Ovary (tissue), 7 donors: ENCODE measurements at regions not wholly inside any gene's neighbourhood (a gene's known extent, or its start where the extent isn't known, plus 50 kb on each side); places are given as distances from the start of the nearest gene placed in this dataset.

Experiments used
- DNase-seq, 5 donors: peaks; one replicate each; pipeline ENCODE4 v3.0.0-alpha.2; 2019 to 2020
- H3K27ac ChIP-seq, 2 donors: fragments of 200-600 bp; one replicate each; pipeline versions ENCODE4 v1.5.1 to v1.8.0; 2019 to 2022
- H3K27me3 ChIP-seq: fragments of 200-600 bp; one replicate; pipeline ENCODE4 v1.8.0; 2022
- H3K36me3 ChIP-seq: fragments of 200-600 bp; sonication (generic); one replicate; pipeline ENCODE4 v1.5.1; 2019
- H3K4me1 ChIP-seq: one replicate; pipeline ENCODE4 v1.8.1; 2013; ENCODE audit warnings: mild to moderate bottlenecking, moderate library complexity; ENCODE audit not compliant: insufficient read depth
- H3K4me3 ChIP-seq: fragments of 200-600 bp; sonication (generic); one replicate; pipeline ENCODE4 v1.5.1; 2017
- H3K9me3 ChIP-seq, 2 donors: fragments of 200-600 bp in 1 of 2; sonication (generic) in 1 of 2; one replicate each; pipeline versions ENCODE4 v1.5.1 to v1.8.1; 2013 to 2019; ENCODE audit warnings: mild to moderate bottlenecking in 1 of 2, moderate library complexity in 1 of 2
- EP300 ChIP-seq: sonication (generic); formaldehyde crosslinking; IDR thresholded peaks from one replicate; pipeline ENCODE4 v1.6.1; 2017; ENCODE audit warnings: antibody characterized with exemption
- POLR2A ChIP-seq: fragments of 450-650 bp; IDR thresholded peaks from one replicate; pipeline ENCODE4 v1.6.1; 2017; ENCODE audit warnings: antibody characterized with exemption, mild to moderate bottlenecking, moderate library complexity
- WGBS, 3 donors: extraction: QIAGEN DNeasy Blood & Tissue Kit in 1 of 3; methylation state at CpG; one replicate each; pipeline versions ENCODE4 v1.1.5 to v1.1.7; 2013 to 2017; 5-methylcytosine and 5-hydroxymethylcytosine counted together
- intact Hi-C, 4 donors: fragments of 100-400 bp; cut with DNase I; formaldehyde crosslinking; loops; one replicate each; pipeline versions ENCODE4 v1.11.0 to v1.15.1; 2022 to 2023
- TF ChIP-seq, protein P1 (sequence below), 3 donors: fragments of 450-650 bp in 2 of 3; fragments of 200-600 bp in 1 of 3; IDR thresholded peaks; one replicate each; pipeline versions ENCODE4 v1.5.1 to v1.8.0; 2016 to 2022; ENCODE audit warnings: antibody characterized with exemption in 3 of 3, mild to moderate bottlenecking in 1 of 3
- donor health status: DM: no; HTN: no; CAD: no; lungs with moderate emphysema.
- donor health status: DM: no; HTN: no; CAD: no.
- donor health status: Bipolar disorder and iron deficiency.
- donor health status: DM: no; HTN: no; CAD: no.
- donor health status: DM: yes; HTN: yes; CAD: no.

DNA sequence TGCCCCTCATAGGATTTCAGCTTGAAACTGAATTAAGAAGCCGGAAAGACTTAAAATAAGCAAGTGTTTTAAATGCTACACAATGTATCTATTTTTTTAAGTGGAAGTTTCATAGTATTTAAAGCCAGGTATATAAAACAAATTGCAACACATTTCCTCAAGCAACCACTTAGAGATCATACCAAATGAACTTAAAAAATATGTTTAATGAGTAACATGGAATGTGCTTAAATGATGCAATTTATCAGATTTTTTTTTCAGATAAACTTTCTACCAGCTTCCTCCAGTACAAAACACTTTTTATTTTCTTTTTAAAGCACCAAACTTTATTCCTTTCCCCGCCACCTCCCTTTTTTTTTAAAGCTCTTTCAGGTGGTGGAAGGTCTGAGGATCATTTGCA is 534.3 kb downstream of the BMP2 start:
- no peak overlapping the region for H3K27ac ChIP-seq
- WGBS, 3 donors: 80 to 84% (median 84%) methylated on average over 2 of the region's 2 CpGs
- H3K36me3 ChIP-seq: no peaks in the 10 kb centered on the region
- no peaks in the 10 kb centered on the region for H3K27me3 ChIP-seq
- no peaks in the 10 kb centered on the region for H3K9me3 ChIP-seq
- intact Hi-C loops: no loop called here
- H3K4me1 ChIP-seq: no peaks in the 10 kb centered on the region
- H3K4me3 ChIP-seq: no peak overlapping the region
- no peak for TF ChIP-seq EP300
- TF ChIP-seq, protein P1, sequence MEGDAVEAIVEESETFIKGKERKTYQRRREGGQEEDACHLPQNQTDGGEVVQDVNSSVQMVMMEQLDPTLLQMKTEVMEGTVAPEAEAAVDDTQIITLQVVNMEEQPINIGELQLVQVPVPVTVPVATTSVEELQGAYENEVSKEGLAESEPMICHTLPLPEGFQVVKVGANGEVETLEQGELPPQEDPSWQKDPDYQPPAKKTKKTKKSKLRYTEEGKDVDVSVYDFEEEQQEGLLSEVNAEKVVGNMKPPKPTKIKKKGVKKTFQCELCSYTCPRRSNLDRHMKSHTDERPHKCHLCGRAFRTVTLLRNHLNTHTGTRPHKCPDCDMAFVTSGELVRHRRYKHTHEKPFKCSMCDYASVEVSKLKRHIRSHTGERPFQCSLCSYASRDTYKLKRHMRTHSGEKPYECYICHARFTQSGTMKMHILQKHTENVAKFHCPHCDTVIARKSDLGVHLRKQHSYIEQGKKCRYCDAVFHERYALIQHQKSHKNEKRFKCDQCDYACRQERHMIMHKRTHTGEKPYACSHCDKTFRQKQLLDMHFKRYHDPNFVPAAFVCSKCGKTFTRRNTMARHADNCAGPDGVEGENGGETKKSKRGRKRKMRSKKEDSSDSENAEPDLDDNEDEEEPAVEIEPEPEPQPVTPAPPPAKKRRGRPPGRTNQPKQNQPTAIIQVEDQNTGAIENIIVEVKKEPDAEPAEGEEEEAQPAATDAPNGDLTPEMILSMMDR (IDR thresholded peaks at IDR 0.05): no peak
- no peak for TF ChIP-seq POLR2A
- no peak for DNase-seq

DNA sequence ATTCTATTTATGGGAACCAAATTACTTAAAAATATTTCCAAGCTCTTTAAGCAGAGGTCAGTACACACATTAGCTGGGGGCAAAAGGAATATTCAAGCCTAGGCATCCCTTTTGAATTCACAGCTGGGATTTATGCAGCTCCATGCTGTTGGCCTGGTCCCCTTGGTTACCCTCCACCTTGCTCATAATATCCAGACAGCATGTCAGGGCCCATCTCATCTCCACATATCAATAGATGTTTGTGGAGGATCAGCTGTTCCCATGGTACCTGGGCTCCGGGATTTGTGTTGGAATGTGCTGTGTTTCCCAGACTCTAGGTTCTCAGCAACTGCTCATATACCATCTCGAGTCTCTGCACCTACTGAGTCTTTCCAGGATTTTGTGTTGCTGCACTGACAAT is 534.8 kb downstream of the BMP2 start:
- no peak for DNase-seq
- intact Hi-C loops: no loop called here
- Histone ChIP-seq H3K36me3 (no peaks in the 10 kb centered on the region), H3K4me3 (no peak overlapping the region), H3K9me3 (no peaks in the 10 kb centered on the region), H3K27me3 (no peaks in the 10 kb centered on the region), H3K27ac (no peak overlapping the region), H3K4me1 (no peaks in the 10 kb centered on the region)
- WGBS, 3 donors: 56 to 69% (median 58%) methylated on average over 2 of the region's 2 CpGs
- TF ChIP-seq, protein P1 (IDR thresholded peaks at IDR 0.05): no peak

DNA sequence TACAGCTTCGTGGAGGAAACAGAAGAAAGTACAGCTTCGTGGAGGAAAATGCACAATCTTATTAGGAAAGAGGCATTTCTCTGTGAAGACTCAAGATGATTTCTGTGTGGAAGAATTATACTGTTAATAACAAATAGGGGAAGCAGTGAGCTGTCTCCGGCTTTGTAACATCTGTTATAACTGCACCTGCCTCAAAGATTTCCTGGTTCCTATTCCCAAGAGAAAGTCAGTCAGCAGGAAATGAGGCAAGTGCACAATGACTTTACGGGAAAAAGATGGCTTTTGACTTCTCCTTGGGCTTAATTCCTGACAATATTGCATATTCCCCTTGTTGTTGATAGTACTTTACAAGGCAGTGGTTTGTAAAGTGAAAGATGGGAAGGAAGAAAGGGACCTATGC is 538.5 kb downstream of the BMP2 start:
- intact Hi-C loops: no loop called here
- TF ChIP-seq POLR2A: no peak
- TF ChIP-seq, protein P1 (IDR thresholded peaks at IDR 0.05): no peak
- TF ChIP-seq EP300: no peak
- no peak for DNase-seq
- H3K27ac ChIP-seq: no peak overlapping the region
- H3K36me3 ChIP-seq: no peaks in the 10 kb centered on the region
- no peaks in the 10 kb centered on the region for H3K4me1 ChIP-seq
- no peak overlapping the region for H3K4me3 ChIP-seq
- WGBS, 3 donors: 41 to 50% (median 45%) methylated on average over 4 of the region's 4 CpGs
- no peaks in the 10 kb centered on the region for H3K27me3 ChIP-seq
- no peaks in the 10 kb centered on the region for H3K9me3 ChIP-seq

DNA sequence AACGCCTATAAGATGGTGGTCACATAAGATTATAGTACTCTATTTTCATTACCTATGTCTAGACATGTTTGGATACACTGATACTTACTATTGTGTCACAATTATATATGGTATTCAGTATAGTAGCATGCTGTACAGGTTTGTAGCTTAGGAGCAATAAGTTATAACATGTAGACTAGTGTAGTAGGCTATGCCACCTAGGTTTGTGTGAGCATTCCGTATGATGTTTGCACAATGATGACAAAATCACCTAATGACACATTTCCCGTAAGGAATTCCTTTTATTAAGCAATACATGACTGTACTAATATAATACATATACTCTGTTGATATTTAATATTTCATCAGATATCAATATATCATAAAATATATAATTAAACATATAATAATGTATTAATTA is 540.7 kb downstream of the BMP2 start:
- TF ChIP-seq POLR2A (no peak), EP300 (no peak)
- TF ChIP-seq, protein P1 (IDR thresholded peaks at IDR 0.05): no peak
- no peak overlapping the region for H3K27ac ChIP-seq
- no peak overlapping the region for H3K4me3 ChIP-seq
- no peaks in the 10 kb centered on the region for H3K27me3 ChIP-seq
- DNase-seq: no peak
- 58 to 78% (median 59%) methylated on average over 3 of the region's 3 CpGs for WGBS, 3 donors
- no peaks in the 10 kb centered on the region for H3K36me3 ChIP-seq
- no peaks in the 10 kb centered on the region for H3K4me1 ChIP-seq
- no peaks in the 10 kb centered on the region for H3K9me3 ChIP-seq
- intact Hi-C loops: no loop called here

DNA sequence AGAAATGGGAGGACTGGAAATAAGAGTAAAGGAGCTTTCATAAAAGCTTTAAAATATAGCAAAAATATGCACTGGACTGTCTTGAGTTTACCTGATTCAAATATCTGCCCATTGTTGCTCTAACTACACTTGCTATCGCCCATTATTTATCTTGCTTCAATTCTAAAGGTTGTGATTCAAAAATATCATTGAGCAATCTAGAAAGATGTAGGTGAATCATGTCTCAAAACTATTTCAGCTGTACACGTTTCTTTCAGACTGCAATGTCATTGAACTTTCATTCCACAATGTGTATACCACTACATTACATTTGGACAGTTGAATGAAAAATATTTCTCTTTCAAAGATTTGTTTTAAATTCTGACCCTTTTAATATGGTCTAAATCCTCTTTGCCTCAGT is 545.6 kb downstream of the BMP2 start:
- WGBS, 3 donors: 62 to 76% (median 68%) methylated on average over 2 of the region's 2 CpGs
- Histone ChIP-seq H3K27ac (no peak overlapping the region), H3K27me3 (no peaks in the 10 kb centered on the region), H3K4me1 (no peaks in the 10 kb centered on the region), H3K36me3 (no peaks in the 10 kb centered on the region), H3K4me3 (no peak overlapping the region), H3K9me3 (no peaks in the 10 kb centered on the region)
- no peak for DNase-seq
- intact Hi-C loops: no loop called here
- no peak for TF ChIP-seq EP300
- no peak for TF ChIP-seq POLR2A
- TF ChIP-seq, protein P1 (IDR thresholded peaks at IDR 0.05): no peak
